ENCODE measurements at regions not wholly inside any gene's neighbourhood (a gene's known extent, or its start where the extent isn't known, plus 50 kb on each side); places are given as distances from the start of the nearest gene placed in this dataset.

GRCh38 chr10:129321727-129322126, 145.3 kb upstream of the MGMT start:
- H3K4me3 ChIP-seq (ENCODE audit: low read length): no peak overlapping the region
- no peak overlapping the region for H2AFZ ChIP-seq (ENCODE audit: low read length)
- BruUV-seq (replicated peaks): no TSS peak
- H3K36me3 ChIP-seq (ENCODE audit: low read depth, low read length): no peaks in the 10 kb centered on the region
- ChIA-PET CTCF (no interaction called here), POLR2A (ENCODE audit: unreplicated experiment) (no interaction called here)
- H3K4me1 ChIP-seq (ENCODE audit: insufficient read depth, low read length): no peaks in the 10 kb centered on the region
- H4K20me1 ChIP-seq (ENCODE audit: low read length): no peaks in the 10 kb centered on the region
- no peaks in the 10 kb centered on the region for H3K9me2 ChIP-seq (replicated peaks; ENCODE audit: low read length)
- H3K9ac ChIP-seq (ENCODE audit: low read length): no peak overlapping the region
- ATAC-seq (no peak), DNase-seq (no peak)
- no peak overlapping the region for H3K4me2 ChIP-seq (ENCODE audit: low read length)
- no peaks in the 10 kb centered on the region for H3K9me3 ChIP-seq (ENCODE audit: low read length)
- H3K27me3 ChIP-seq (ENCODE audit: low read length): peaks cover 27% of the 10 kb centered on the region
- H3K79me2 ChIP-seq (ENCODE audit: low read length): no peaks in the 10 kb centered on the region
- TF ChIP-seq CTCF (conservative IDR thresholded peaks at IDR 0.05; ENCODE audit: low read depth, low read length) (no peak), EZH2phosphoT487 (IDR thresholded peaks at IDR 0.05; ENCODE audit: borderline replicate concordance, low read length) (no peak), EZH2 (IDR thresholded peaks at IDR 0.05; ENCODE audit: low read length, unreplicated experiment) (no peak)
- intact Hi-C loops (cut with micrococcal nuclease): no loop called here
- H3K27ac ChIP-seq (ENCODE audit: low read length): no peak overlapping the region
- H3F3A ChIP-seq (ENCODE audit: low read length, unreplicated experiment): no peaks in the 10 kb centered on the region

GRCh38 chr10:129322933-129323820, 143.9 kb upstream of the MGMT start:
- Histone ChIP-seq H3K4me3 (ENCODE audit: low read length) (no peak overlapping the region), H3K4me1 (ENCODE audit: insufficient read depth, low read length) (no peaks in the 10 kb centered on the region), H3K36me3 (ENCODE audit: low read depth, low read length) (no peaks in the 10 kb centered on the region), H3K27me3 (ENCODE audit: low read length) (peaks cover 27% of the 10 kb centered on the region), H4K20me1 (ENCODE audit: low read length) (no peaks in the 10 kb centered on the region), H3F3A (ENCODE audit: low read length, unreplicated experiment) (no peaks in the 10 kb centered on the region), H3K4me2 (ENCODE audit: low read length) (no peak overlapping the region), H2AFZ (ENCODE audit: low read length) (no peak overlapping the region), H3K9me3 (ENCODE audit: low read length) (no peaks in the 10 kb centered on the region), H3K27ac (ENCODE audit: low read length) (no peak overlapping the region), H3K9ac (ENCODE audit: low read length) (no peak overlapping the region), H3K9me2 (replicated peaks; ENCODE audit: low read length) (no peaks in the 10 kb centered on the region), H3K79me2 (ENCODE audit: low read length) (no peaks in the 10 kb centered on the region)
- ChIA-PET CTCF (no interaction called here), POLR2A (ENCODE audit: unreplicated experiment) (no interaction called here)
- intact Hi-C loops (cut with micrococcal nuclease): no loop called here
- no TSS peak for BruUV-seq (replicated peaks)
- no peak for TF ChIP-seq EZH2 (IDR thresholded peaks at IDR 0.05; ENCODE audit: low read length, unreplicated experiment)
- no peak for TF ChIP-seq CTCF (conservative IDR thresholded peaks at IDR 0.05; ENCODE audit: low read depth, low read length)
- TF ChIP-seq EZH2phosphoT487 (IDR thresholded peaks at IDR 0.05; ENCODE audit: borderline replicate concordance, low read length): no peak
- ATAC-seq: no peak
- DNase-seq: no peak

GRCh38 chr10:129323879-129324278, 143.2 kb upstream of the MGMT start:
- ATAC-seq (no peak), DNase-seq (no peak)
- Histone ChIP-seq H3K4me1 (ENCODE audit: insufficient read depth, low read length) (no peaks in the 10 kb centered on the region), H3F3A (ENCODE audit: low read length, unreplicated experiment) (no peaks in the 10 kb centered on the region), H3K27ac (ENCODE audit: low read length) (no peak overlapping the region), H3K9me3 (ENCODE audit: low read length) (no peaks in the 10 kb centered on the region), H3K4me2 (ENCODE audit: low read length) (no peak overlapping the region), H3K27me3 (ENCODE audit: low read length) (peaks cover 27% of the 10 kb centered on the region), H3K9me2 (replicated peaks; ENCODE audit: low read length) (no peaks in the 10 kb centered on the region), H3K9ac (ENCODE audit: low read length) (no peak overlapping the region), H3K4me3 (ENCODE audit: low read length) (no peak overlapping the region), H3K36me3 (ENCODE audit: low read depth, low read length) (no peaks in the 10 kb centered on the region), H2AFZ (ENCODE audit: low read length) (no peak overlapping the region), H3K79me2 (ENCODE audit: low read length) (no peaks in the 10 kb centered on the region), H4K20me1 (ENCODE audit: low read length) (no peaks in the 10 kb centered on the region)
- CTCF ChIA-PET: no interaction called here
- no TSS peak for BruUV-seq (replicated peaks)
- POLR2A ChIA-PET (ENCODE audit: unreplicated experiment): no interaction called here
- no peak for TF ChIP-seq EZH2 (IDR thresholded peaks at IDR 0.05; ENCODE audit: low read length, unreplicated experiment)
- TF ChIP-seq CTCF (conservative IDR thresholded peaks at IDR 0.05; ENCODE audit: low read depth, low read length): no peak
- TF ChIP-seq EZH2phosphoT487 (IDR thresholded peaks at IDR 0.05; ENCODE audit: borderline replicate concordance, low read length): no peak
- intact Hi-C loops (cut with micrococcal nuclease): no loop called here

Measured in PC-3 (cell line).